Activated gamma-delta T cell treated with Interleukin-2 at 50 U/mL for 16 hours (primary cell): ENCODE measurements at regions not wholly inside any gene's neighbourhood (a gene's known extent, or its start where the extent isn't known, plus 50 kb on each side); places are given as distances from the start of the nearest gene placed in this dataset.
"Not testable (repeated sequence)": the region's sequence is repeated elsewhere in the genome, so short reads cannot be mapped to it uniquely, and the experiment has no call there.

Source experiments
- DNase-seq: peaks from one replicate; pipeline ENCODE4 v3.0.0-alpha.2; 2020

GRCh38 chr6:139881728-139882211, 507.3 kb upstream of the CITED2 start:
- DNase-seq = peak; percentile 7

- no peak for DNase-seq
Measured at GRCh38 chr6:139881236-139881635, 506.8 kb upstream of the CITED2 start.

- no peak for DNase-seq
Measured at GRCh38 chr6:139879823-139880356, 505.4 kb upstream of the CITED2 start.

DNA sequence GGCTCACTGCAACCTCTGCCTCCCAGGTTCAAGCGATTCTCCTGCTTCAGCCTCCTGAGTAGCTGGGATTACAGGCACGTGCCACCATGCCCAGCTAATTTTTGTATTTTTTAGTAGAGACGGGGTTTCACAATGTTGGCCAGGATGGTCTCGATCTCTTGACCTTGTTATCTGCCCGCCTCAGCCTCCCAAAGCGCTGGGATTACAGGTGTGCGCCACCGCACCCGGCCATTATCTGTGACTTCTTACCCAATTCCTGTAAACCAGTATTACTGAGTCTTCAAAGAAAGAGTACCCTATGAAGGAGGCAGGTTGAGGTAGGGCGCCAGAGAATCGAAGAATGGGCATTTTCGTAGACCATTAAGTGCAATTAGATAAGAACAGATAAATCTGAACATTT, 504.8 kb upstream of the CITED2 start:
- not testable (repeated sequence) for DNase-seq

- DNase-seq = no peak
Measured at GRCh38 chr6:139877828-139878405, 503.5 kb upstream of the CITED2 start.

DNA sequence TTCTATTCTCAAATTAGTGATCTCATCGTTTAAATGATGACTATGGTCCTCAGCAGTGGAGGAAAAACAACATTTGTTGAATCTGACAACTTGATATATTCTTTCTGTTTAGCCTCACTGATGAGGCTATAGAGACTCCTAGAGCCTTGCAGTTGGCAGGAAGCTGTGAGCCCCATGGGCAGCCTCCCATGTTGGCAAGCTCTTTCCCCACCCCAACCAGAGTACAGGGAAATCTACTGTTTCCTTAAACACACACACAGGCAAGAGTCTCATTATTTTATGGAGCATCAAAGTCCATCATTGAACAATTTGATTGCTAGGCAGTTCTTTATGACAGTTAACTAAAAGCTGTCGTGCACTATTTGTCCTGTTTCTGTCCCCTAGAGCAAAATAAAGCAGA, 498.2 kb upstream of the CITED2 start:
- DNase-seq = no peak

- no peak for DNase-seq
Measured at GRCh38 chr6:139871803-139872510, 497.5 kb upstream of the CITED2 start.

- DNase-seq = no peak
Measured at GRCh38 chr6:139871165-139871710, 496.8 kb upstream of the CITED2 start.

DNA sequence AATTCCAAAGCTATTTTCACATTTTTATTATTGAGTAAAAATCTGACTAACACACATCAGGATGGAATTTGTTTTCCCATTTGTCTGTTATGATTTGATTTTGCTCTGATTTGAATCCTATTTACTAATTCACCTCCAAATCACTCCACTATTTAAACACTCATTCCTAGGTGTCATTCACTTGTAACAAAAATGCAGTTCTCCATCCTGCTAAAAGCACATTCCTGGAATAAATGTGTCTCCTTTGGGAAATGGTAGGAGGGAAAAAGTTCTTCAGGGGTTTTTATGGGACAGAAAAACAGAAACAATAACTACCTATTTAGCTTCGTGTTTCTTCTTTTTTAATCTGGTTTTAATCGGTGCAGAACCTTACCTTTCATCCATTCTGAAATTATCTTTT, 494.1 kb upstream of the CITED2 start:
- no peak for DNase-seq

DNA sequence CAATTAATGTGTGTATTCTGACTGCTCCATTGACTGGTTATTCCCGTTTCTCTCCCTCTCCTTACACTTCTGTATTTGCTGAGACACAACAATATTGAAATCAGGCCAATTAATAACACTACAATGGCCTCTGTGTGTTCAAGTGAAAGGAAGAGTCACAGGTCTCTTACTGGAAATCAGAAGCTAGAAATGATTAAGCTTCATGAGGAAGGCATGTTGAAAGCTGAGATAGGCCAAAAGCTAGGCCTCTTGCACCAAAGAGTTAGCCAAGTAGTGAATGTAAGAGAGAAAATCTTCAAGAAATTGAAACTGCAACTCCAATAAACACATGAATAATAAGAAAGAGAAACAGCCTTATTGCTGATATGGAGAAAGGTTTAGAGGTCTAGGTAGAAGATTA, 489.5 kb upstream of the CITED2 start:
- DNase-seq = no peak

DNA sequence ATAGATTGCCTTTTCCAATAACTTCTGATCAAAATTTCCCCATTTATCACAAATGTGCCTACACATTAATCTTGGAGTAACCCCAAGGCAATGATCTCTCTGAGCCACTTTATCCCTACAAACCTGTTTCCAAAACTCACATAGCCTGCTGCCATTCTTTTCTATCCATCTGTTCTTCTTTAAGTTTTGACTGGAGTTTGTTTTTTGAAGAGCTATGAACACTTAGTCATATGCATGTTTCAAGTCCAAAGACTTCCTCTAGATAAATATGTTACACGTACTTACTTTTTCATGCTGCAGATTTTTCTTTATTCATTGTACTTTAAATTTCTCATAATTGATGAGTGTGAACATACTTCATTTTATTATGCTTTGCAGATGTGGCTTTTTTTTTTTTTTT, 488.9 kb upstream of the CITED2 start:
- DNase-seq = no peak

GRCh38 chr6:139862311-139862710, 487.9 kb upstream of the CITED2 start:
- no peak for DNase-seq

- DNase-seq = no peak
Measured at GRCh38 chr6:139860203-139860602, 485.8 kb upstream of the CITED2 start.

GRCh38 chr6:139858429-139858828, 484.0 kb upstream of the CITED2 start:
- DNase-seq = no peak

- no peak for DNase-seq
Measured at GRCh38 chr6:139857143-139857542, 482.7 kb upstream of the CITED2 start.

DNA sequence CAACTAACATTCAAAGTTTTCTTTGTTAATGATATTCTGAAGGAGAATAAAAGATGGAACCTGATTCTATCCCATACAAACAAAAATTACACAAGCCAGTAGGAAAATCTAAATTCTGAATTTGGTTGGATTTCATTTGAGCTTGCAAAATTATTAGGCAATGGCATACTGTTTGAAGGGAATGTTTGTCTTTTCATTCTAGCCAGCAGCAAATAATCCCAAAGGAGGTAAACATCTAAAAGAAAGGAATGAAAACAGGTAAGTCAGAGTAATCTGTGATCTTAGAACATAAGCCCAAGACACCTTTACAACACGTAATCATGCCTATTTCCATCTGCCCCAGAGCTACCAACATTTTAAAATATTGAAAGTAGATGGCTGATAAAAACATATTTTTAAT, 482.1 kb upstream of the CITED2 start:
- no peak for DNase-seq

GRCh38 chr6:139855671-139856311, 481.3 kb upstream of the CITED2 start:
- DNase-seq = no peak

DNA sequence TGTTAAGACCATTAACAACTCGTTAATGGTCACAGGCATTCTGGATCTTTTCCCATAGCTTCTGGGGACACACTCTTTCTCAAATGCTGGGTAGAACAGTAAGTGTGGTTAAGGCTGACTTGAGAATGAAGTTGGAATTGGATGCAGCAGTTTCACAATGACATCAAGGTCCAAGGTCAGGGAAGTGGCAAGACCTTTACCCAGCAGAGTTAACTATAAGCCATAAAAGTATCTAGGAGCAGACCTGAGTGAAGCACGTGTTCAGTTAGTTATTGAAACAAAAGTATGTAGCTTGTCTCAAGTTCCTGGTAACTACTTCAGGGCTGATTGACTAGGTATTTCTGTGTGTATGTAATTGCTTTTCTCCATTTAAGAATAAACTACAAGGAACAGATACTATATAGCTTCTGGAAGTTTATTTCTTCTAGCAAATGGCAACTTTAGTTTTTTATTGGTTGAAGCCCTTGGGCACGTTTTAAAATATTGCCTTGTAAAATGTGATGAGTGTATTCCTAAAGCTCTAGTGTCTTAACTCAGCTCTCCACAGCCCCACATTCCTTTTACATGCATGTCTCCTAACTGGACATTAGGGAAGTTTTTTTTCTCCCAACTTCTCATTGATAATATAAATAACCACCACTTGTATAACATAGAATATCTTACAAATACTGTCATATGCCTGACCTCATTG, 479.0 kb upstream of the CITED2 start:
- DNase-seq = no peak

GRCh38 chr6:139852488-139853140, 478.2 kb upstream of the CITED2 start:
- no peak for DNase-seq

GRCh38 chr6:139852067-139852466, 477.6 kb upstream of the CITED2 start:
- no peak for DNase-seq

DNA sequence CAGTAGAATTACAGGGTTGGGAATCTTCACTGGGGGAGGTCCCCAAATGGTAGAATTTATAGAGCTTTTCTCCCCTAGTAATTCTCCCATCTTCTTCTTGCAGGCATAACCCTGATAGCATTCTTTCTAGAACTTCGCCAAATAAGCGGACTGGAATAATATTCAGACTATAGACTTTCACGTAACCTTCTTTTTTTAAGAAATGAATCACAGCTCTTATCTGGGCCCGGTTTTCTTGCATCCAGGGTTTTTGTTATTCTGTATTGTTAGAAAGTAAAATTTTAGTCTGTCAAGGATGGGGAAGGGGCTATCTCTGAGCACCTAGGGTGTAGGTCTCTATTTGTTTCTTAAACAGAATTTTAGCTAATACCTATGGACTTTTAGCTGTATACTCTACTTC, 476.8 kb upstream of the CITED2 start:
- DNase-seq = no peak

DNA sequence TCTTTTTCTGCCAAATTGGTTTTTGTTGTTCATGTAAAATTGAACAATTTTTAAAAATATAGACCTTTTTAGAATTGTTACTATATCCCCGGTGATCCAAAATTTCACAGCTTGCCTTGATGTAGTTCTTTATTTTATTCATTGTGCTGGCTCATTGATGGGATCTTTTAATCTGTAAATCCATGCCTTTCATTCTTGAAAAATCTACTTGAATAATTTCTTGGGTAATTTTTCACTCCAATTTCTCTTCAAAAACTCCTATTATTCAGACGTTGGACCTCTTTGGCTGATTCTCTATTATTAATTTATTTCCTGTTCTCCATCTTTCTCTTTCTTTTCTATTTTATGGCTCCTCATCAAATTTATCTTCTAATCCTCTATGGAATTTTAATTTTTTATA, 476.1 kb upstream of the CITED2 start:
- DNase-seq = no peak

DNA sequence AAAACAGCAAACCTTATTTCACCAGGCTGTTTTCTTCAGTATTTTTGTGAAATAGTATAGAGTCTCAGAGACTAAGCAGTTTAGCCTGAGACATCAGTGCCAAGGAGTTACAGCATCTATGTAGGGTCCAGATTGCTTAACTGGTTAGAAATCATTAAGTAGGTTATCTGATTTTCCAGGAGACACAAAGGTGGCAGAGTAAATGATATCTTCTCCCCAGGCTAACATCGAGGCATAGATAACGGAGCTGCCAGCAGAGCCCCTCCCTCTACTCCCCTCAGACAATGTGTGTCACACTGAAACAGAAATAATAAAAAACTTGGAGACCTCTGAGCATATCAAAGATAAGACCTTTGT, 473.0 kb upstream of the CITED2 start:
- no peak for DNase-seq
